Peyer's patch (tissue), 4 donors: ENCODE measurements at regions not wholly inside any gene's neighbourhood (a gene's known extent, or its start where the extent isn't known, plus 50 kb on each side); places are given as distances from the start of the nearest gene placed in this dataset.

Experiments
- DNase-seq, 3 donors: peaks; one replicate each; pipeline ENCODE4 v3.0.0-alpha.2; 2017 to 2019
- H3K27ac ChIP-seq, 4 donors: fragments of 200-600 bp; sonication (generic); one replicate each; pipeline ENCODE4 v1.5.1; 2016 to 2019
- H3K27me3 ChIP-seq, 2 donors: fragments of 200-600 bp; sonication (generic); one replicate each; pipeline ENCODE4 v1.5.1; 2019
- H3K36me3 ChIP-seq, 3 donors: fragments of 200-600 bp; sonication (generic); one replicate each; pipeline ENCODE4 v1.5.1; 2016 to 2019
- H3K4me1 ChIP-seq, 4 donors: fragments of 200-600 bp; sonication (generic); one replicate each; pipeline ENCODE4 v1.5.1; 2016 to 2019
- H3K4me3 ChIP-seq, 4 donors: fragments of 200-600 bp; sonication (generic); 1 replicate in 3 of 4; 2 replicates in 1 of 4; pipeline ENCODE4 v1.5.1; 2016 to 2019; ENCODE audit warnings: mild to moderate bottlenecking in 1 of 4
- H3K9me3 ChIP-seq, 4 donors: fragments of 200-600 bp; sonication (generic); one replicate each; pipeline ENCODE4 v1.5.1; 2016 to 2019; ENCODE audit warnings: mild to moderate bottlenecking in 1 of 4
- POLR2A ChIP-seq, 2 donors: fragments of 450-650 bp; IDR thresholded peaks; one replicate each; pipeline ENCODE4 v1.5.1; 2017; ENCODE audit warnings: antibody characterized with exemption in 2 of 2, mild to moderate bottlenecking in 2 of 2, moderate library complexity in 2 of 2
- TF ChIP-seq, protein P1 (sequence below), 6 experiments: fragments of 450-650 bp in 4 of 6; fragments of 200-600 bp in 2 of 6; sonication (generic) in 1 of 6; IDR thresholded peaks; one replicate each; pipeline ENCODE4 v1.5.1; 2017 to 2019; ENCODE audit warnings: antibody characterized with exemption in 6 of 6, mild to moderate bottlenecking in 3 of 6, moderate library complexity in 1 of 6

DNA sequence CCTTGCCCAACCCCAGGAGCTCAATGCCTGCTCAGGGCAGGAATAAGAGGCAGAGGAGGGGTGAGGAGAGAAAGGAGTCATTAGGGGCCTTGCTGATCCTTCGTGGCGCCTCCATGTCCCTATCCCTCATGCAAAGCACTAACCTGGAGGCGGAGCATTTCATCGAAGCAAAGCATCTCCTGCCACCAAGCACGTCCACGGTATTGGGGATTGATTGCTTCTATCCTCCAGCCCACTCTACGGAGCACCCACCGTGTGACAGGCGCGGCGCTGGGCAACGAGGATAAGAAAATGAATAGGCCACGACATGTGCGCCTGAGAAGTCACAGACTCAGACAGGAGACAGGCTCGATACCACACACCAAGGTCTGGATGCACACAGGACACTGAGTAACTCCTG, 67.0 kb downstream of the IGLL1 start:
- H3K4me1 ChIP-seq = no peaks in the 10 kb centered on the region
- H3K9me3 ChIP-seq = no peaks in the 10 kb centered on the region
- H3K4me3 ChIP-seq = no peak overlapping the region
- TF ChIP-seq, protein P1, sequence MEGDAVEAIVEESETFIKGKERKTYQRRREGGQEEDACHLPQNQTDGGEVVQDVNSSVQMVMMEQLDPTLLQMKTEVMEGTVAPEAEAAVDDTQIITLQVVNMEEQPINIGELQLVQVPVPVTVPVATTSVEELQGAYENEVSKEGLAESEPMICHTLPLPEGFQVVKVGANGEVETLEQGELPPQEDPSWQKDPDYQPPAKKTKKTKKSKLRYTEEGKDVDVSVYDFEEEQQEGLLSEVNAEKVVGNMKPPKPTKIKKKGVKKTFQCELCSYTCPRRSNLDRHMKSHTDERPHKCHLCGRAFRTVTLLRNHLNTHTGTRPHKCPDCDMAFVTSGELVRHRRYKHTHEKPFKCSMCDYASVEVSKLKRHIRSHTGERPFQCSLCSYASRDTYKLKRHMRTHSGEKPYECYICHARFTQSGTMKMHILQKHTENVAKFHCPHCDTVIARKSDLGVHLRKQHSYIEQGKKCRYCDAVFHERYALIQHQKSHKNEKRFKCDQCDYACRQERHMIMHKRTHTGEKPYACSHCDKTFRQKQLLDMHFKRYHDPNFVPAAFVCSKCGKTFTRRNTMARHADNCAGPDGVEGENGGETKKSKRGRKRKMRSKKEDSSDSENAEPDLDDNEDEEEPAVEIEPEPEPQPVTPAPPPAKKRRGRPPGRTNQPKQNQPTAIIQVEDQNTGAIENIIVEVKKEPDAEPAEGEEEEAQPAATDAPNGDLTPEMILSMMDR (IDR thresholded peaks at IDR 0.05) = no peak
- no peak for TF ChIP-seq POLR2A (IDR thresholded peaks at IDR 0.05)
- H3K27ac ChIP-seq = no peak overlapping the region
- DNase-seq = no peak
- no peaks in the 10 kb centered on the region for H3K36me3 ChIP-seq
- H3K27me3 ChIP-seq = no peaks in the 10 kb centered on the region

DNA sequence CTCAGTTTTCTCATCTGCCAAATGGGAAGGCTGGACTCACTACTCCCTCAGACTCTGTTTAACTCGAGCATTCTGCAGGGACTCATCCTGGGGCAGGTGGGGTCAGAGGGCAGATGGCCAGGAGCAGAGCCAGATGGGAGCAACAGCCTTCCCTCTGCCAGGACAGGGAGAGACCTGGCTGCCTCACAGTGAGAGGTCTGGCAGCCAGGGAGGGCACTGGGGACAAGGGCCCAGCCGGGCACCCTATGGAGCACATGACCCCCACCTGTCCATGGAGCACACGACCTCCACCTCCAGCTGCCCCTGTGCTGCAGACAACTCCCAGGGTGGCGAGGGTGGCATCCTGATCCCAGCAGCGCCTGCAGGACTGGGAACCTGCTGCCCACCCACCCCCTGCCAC, 67.4 kb downstream of the IGLL1 start:
- no peak overlapping the region for H3K4me3 ChIP-seq
- no peak for DNase-seq
- H3K27ac ChIP-seq = no peak overlapping the region
- no peaks in the 10 kb centered on the region for H3K36me3 ChIP-seq
- H3K4me1 ChIP-seq = no peaks in the 10 kb centered on the region
- no peaks in the 10 kb centered on the region for H3K27me3 ChIP-seq
- H3K9me3 ChIP-seq = no peaks in the 10 kb centered on the region
- TF ChIP-seq, protein P1 (IDR thresholded peaks at IDR 0.05) = no peak
- no peak for TF ChIP-seq POLR2A (IDR thresholded peaks at IDR 0.05)

DNA sequence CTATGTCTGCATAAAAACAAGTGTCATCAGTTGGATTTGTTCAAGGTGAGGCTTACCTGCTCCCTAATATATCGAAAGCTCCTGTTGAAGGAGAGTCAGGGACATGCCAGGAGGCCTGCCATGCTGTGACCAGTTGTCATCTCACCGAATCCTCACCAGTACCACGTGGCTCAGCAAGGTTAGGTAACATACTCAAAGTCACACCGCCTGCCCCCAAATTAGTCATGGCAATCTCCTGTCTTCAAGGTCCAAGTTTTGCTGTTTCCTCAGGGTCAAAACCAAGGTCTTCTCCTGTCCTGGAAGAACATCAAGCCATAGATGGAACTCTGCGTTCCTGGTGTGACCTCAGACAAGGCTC, 67.8 kb downstream of the IGLL1 start:
- Histone ChIP-seq H3K27me3 (no peaks in the 10 kb centered on the region), H3K4me1 (no peaks in the 10 kb centered on the region), H3K9me3 (no peaks in the 10 kb centered on the region), H3K4me3 (no peak overlapping the region), H3K36me3 (no peaks in the 10 kb centered on the region), H3K27ac (no peak overlapping the region)
- TF ChIP-seq, protein P1 (IDR thresholded peaks at IDR 0.05) = no peak
- no peak for TF ChIP-seq POLR2A (IDR thresholded peaks at IDR 0.05)
- no peak for DNase-seq

DNA sequence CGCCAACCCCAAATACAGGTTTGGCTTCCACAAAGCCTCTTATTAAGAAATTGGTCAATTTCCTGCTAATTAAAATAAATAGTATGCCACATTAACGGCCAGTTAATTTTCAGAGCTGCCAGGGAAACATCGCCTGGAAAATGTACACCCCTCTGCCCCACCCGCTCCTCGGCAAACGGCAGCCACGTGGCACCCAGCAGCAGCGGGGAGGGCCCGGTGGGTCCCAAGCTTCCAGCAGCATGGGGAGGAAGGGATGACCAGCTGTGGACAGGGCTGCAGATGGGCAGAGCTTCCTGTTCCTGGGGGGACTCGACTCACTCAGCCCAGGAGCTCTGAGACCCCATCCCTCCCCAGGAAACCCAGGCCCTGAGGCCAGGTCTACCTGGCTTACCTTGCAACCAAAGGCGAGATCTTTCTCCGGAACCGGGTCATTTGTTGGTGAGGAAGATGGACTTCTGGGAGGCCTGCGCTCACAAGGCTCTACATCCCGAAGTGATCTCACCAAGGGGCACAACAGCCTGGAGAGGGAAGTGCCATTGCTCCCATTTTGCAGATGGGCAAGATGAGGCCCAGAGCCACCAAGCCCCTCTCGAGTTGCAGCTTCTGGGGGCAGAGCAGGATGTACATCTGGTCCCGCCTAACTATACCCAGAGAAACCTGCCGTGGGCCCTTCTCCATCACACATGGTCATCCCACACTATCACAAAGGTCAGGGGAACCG, 68.3 kb downstream of the IGLL1 start:
- DNase-seq = no peak
- H3K27ac ChIP-seq = no peak overlapping the region
- no peaks in the 10 kb centered on the region for H3K4me1 ChIP-seq

DNA sequence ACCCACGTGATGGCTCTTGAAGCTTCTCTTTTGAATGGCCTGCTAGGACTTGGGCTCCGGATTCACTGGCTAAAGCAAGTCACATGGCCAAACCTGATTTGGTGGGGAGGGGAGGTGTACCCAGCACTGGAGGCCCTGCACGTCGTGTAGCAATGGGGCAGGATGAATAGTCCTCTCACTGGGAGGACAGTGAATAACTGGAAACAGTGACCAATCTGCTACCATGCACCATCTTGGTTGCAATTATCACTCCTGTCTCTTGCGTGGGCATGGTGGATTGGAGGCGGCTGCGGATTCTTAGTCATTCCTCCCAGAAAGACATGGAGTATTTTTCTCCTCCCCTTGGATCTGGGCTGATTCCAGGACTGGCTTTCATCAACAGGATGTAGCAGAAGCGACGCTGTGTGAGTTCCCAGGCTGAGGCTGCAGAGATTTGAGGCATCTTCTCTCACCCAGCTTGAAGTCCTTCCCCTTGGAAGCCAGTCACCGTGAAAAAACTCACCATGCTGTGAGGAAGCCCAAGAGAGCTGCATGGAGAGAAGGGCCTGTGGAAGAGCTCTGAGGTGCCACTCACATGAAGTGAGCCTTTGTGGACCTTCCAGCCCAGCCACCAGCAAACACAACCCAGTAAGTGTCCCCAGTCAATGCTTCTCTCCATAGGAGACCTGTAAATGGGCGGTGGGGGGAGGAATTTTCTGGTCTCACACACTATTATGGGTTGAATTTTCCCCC, 70.4 kb downstream of the IGLL1 start:
- peak in 1 of 3 donors; percentile 10 for DNase-seq
- Histone ChIP-seq H3K9me3 (no peaks in the 10 kb centered on the region), H3K27ac (no peak overlapping the region), H3K27me3 (no peaks in the 10 kb centered on the region), H3K4me1 (no peaks in the 10 kb centered on the region), H3K4me3 (no peak overlapping the region), H3K36me3 (no peaks in the 10 kb centered on the region)
- TF ChIP-seq POLR2A (IDR thresholded peaks at IDR 0.05) = no peak
- TF ChIP-seq, protein P1 (IDR thresholded peaks at IDR 0.05) = no peak

More for the DNA sequence above, 68.3 kb downstream of the IGLL1 start:
- Histone ChIP-seq H3K27me3 (no peaks in the 10 kb centered on the region), H3K4me3 (no peak overlapping the region), H3K36me3 (no peaks in the 10 kb centered on the region), H3K9me3 (no peaks in the 10 kb centered on the region)
- TF ChIP-seq POLR2A (IDR thresholded peaks at IDR 0.05) = no peak
- TF ChIP-seq, protein P1 (IDR thresholded peaks at IDR 0.05) = no peak
